Lung (tissue), 11 donors: ENCODE measurements at regions not wholly inside any gene's neighbourhood (a gene's known extent, or its start where the extent isn't known, plus 50 kb on each side); places are given as distances from the start of the nearest gene placed in this dataset.

Experiments used
- ATAC-seq: fragments of 200-7000 bp; cut with Tn5 transposase; one replicate; pipeline ENCODE4 v1.9.1; 2020; ENCODE audit warnings: moderate number of reproducible peaks; ENCODE audit not compliant: insufficient read depth, low FRiP score
- DNase-seq, 3 donors: peaks; one replicate each; pipeline ENCODE4 v3.0.0-alpha.2; 2013 to 2017
- H3K27ac ChIP-seq, 2 donors: one replicate each; pipeline ENCODE4 v1.5.1; 2013; ENCODE audit warnings: mild to moderate bottlenecking in 2 of 2, moderate library complexity in 2 of 2, control low read depth in 1 of 2, inconsistent platforms in 1 of 2, low read depth in 1 of 2, low read length in 1 of 2
- H3K27me3 ChIP-seq, 3 donors: one replicate each; pipeline ENCODE4 v1.5.1; 2013; ENCODE audit warnings: low read length in 2 of 3; ENCODE audit not compliant: control insufficient read depth in 3 of 3, insufficient read depth in 3 of 3
- H3K36me3 ChIP-seq, 4 donors: one replicate each; pipeline ENCODE4 v1.5.1; 2013; ENCODE audit warnings: low read length in 4 of 4, mild to moderate bottlenecking in 1 of 4, moderate library complexity in 1 of 4; ENCODE audit not compliant: control insufficient read depth in 4 of 4, insufficient read depth in 4 of 4
- H3K4me1 ChIP-seq, 5 donors: one replicate each; pipeline ENCODE4 v1.5.1; 2013; ENCODE audit warnings: low read length in 5 of 5, mild to moderate bottlenecking in 2 of 5, moderate library complexity in 1 of 5; ENCODE audit not compliant: control insufficient read depth in 5 of 5, insufficient read depth in 5 of 5
- H3K4me3 ChIP-seq: one replicate; pipeline ENCODE4 v1.5.1; 2013; ENCODE audit warnings: mild to moderate bottlenecking, control low read depth, moderate library complexity
- H3K9ac ChIP-seq, 2 donors: one replicate each; pipeline ENCODE4 v1.5.1; 2013; ENCODE audit warnings: low read length in 2 of 2, control low read depth in 1 of 2; ENCODE audit not compliant: insufficient read depth in 1 of 2
- H3K9me3 ChIP-seq, 4 donors: one replicate each; pipeline ENCODE4 v1.5.1; 2013; ENCODE audit warnings: low read length in 3 of 4, mild to moderate bottlenecking in 1 of 4, moderate library complexity in 1 of 4; ENCODE audit not compliant: control insufficient read depth in 4 of 4, insufficient read depth in 3 of 4
- WGBS, 2 donors: extraction: QIAGEN DNeasy Blood & Tissue Kit; methylation state at CpG; one replicate each; pipeline ENCODE4 v1.1.7; 2013; 5-methylcytosine and 5-hydroxymethylcytosine counted together
- TF ChIP-seq, protein P1 (sequence below): IDR thresholded peaks from 2 replicates; pipeline ENCODE4 v1.5.1; 2012; ENCODE audit warnings: mild to moderate bottlenecking; ENCODE audit errors: control extremely low read depth, extremely low read depth
- donor health status: control.
- donor health status: control.
- donor health status: Bipolar disorder and iron deficiency.
- donor health status: healthy.
- donor health status: DM: yes; HTN: yes; CAD: no.

GRCh38 chr12:87066326-87066725 lies 810.1 kb upstream of the MGAT4C start:
- H3K9ac ChIP-seq = no peak overlapping the region
- peaks cover 0 to 5% (median 0%) of the 10 kb centered on the region in 5 donors for H3K4me1 ChIP-seq
- DNase-seq (peak in 2 of 3 donors; percentile 76 to 79), ATAC-seq (no peak)
- H3K9me3 ChIP-seq = peaks cover 0 to 5% (median 0%) of the 10 kb centered on the region in 4 donors
- no peaks in the 10 kb centered on the region for H3K36me3 ChIP-seq
- H3K27me3 ChIP-seq = no peaks in the 10 kb centered on the region
- H3K27ac ChIP-seq = no peak overlapping the region
- no peak overlapping the region for H3K4me3 ChIP-seq
- WGBS, 2 donors = 56 to 62% methylated on average over 2 of the region's 2 CpGs
- TF ChIP-seq, protein P1, sequence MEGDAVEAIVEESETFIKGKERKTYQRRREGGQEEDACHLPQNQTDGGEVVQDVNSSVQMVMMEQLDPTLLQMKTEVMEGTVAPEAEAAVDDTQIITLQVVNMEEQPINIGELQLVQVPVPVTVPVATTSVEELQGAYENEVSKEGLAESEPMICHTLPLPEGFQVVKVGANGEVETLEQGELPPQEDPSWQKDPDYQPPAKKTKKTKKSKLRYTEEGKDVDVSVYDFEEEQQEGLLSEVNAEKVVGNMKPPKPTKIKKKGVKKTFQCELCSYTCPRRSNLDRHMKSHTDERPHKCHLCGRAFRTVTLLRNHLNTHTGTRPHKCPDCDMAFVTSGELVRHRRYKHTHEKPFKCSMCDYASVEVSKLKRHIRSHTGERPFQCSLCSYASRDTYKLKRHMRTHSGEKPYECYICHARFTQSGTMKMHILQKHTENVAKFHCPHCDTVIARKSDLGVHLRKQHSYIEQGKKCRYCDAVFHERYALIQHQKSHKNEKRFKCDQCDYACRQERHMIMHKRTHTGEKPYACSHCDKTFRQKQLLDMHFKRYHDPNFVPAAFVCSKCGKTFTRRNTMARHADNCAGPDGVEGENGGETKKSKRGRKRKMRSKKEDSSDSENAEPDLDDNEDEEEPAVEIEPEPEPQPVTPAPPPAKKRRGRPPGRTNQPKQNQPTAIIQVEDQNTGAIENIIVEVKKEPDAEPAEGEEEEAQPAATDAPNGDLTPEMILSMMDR = no peak

DNA sequence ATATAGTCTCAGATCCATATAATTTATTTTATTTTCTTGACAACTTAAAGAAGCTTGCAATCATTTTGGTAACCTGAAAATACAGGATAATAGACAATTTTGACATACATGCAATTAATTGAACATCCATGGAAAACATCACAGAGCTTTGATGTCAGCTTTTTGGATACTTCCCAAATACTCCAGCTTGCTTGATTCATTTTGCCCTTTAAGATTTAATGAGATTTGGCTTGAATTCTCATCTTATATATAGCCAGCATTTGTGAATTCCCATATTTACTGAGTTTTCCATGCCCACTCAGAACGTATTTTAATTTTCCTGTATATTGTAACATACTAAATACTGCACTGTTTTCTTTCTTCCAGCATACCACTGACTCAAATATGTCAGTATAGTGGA lies 803.0 kb upstream of the MGAT4C start:
- WGBS, 2 donors = 71 to 79% methylated on average over 1 of the region's 1 CpG
- ATAC-seq (no peak), DNase-seq (no peak)
- no peak overlapping the region for H3K9ac ChIP-seq
- H3K4me3 ChIP-seq = no peak overlapping the region
- H3K36me3 ChIP-seq = no peaks in the 10 kb centered on the region
- H3K27me3 ChIP-seq = no peaks in the 10 kb centered on the region
- no peak overlapping the region for H3K27ac ChIP-seq
- H3K9me3 ChIP-seq = peaks cover 0 to 5% (median 0%) of the 10 kb centered on the region in 4 donors
- TF ChIP-seq, protein P1 = no peak
- H3K4me1 ChIP-seq = peaks cover 0 to 6% (median 0%) of the 10 kb centered on the region in 5 donors

- DNase-seq (peak in 2 of 3 donors; percentile 48 to 56), ATAC-seq (no peak)
- H3K36me3 ChIP-seq = no peaks in the 10 kb centered on the region
- no peaks in the 10 kb centered on the region for H3K9me3 ChIP-seq
- H3K4me1 ChIP-seq = peaks cover 0 to 6% (median 0%) of the 10 kb centered on the region in 5 donors
- no peaks in the 10 kb centered on the region for H3K27me3 ChIP-seq
- H3K9ac ChIP-seq = no peak overlapping the region
- TF ChIP-seq, protein P1 = no peak
- no peak overlapping the region for H3K4me3 ChIP-seq
- H3K27ac ChIP-seq = no peak overlapping the region
These were observed 798.0 kb upstream of the MGAT4C start for GRCh38 chr12:87054226-87054625.

DNA sequence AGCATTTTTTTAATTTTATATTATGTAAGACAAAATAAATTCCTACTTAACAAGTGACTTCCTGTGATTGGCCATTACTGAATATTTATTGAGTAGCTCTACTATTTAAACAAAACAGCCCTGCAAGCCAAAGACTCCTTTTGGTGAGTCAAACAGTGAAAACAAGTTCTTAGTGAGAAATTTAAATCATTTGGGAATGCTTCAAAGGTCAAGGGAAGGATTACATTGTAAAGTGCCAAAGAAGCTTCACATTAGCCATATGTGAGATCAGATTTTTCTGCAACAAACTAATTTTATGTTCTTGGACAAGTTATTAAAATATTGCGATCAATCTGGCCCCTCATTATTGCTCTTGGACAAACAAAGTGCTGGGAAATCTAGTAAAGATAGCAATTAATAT lies 795.4 kb upstream of the MGAT4C start:
- no peaks in the 10 kb centered on the region for H3K9me3 ChIP-seq
- WGBS, 2 donors = 82 to 90% methylated on average over 1 of the region's 1 CpG
- H3K27ac ChIP-seq = no peak overlapping the region
- H3K36me3 ChIP-seq = no peaks in the 10 kb centered on the region
- TF ChIP-seq, protein P1 = no peak
- H3K9ac ChIP-seq = no peak overlapping the region
- ATAC-seq (no peak), DNase-seq (peak in 1 of 3 donors; percentile 5)
- no peak overlapping the region for H3K4me3 ChIP-seq
- H3K27me3 ChIP-seq = no peaks in the 10 kb centered on the region
- H3K4me1 ChIP-seq = no peaks in the 10 kb centered on the region
